Peyer's patch (tissue), 4 donors: ENCODE measurements at regions not wholly inside any gene's neighbourhood (a gene's known extent, or its start where the extent isn't known, plus 50 kb on each side); places are given as distances from the start of the nearest gene placed in this dataset.
A peak's percentile ranks its signal among the peaks of the same experiment; 100 is the strongest.

Experiments used
- CTCF ChIP-seq, 6 experiments: fragments of 450-650 bp in 4 of 6; fragments of 200-600 bp in 2 of 6; sonication (generic) in 1 of 6; IDR thresholded peaks; one replicate each; pipeline ENCODE4 v1.5.1; 2017 to 2019; ENCODE audit warnings: antibody characterized with exemption in 6 of 6, mild to moderate bottlenecking in 3 of 6, moderate library complexity in 1 of 6
- POLR2A ChIP-seq, 2 donors: fragments of 450-650 bp; IDR thresholded peaks; one replicate each; pipeline ENCODE4 v1.5.1; 2017; ENCODE audit warnings: antibody characterized with exemption in 2 of 2, mild to moderate bottlenecking in 2 of 2, moderate library complexity in 2 of 2

GRCh38 chr3:16060358-16060852 is 114.1 kb upstream of the GALNT15 start:
- no peak for TF ChIP-seq POLR2A (IDR thresholded peaks at IDR 0.05)
- TF ChIP-seq CTCF (IDR thresholded peaks at IDR 0.05) = peak in 1 of 6 experiments; percentile 14
